Nephron progenitor cell (in vitro differentiated cells): ENCODE measurements at regions not wholly inside any gene's neighbourhood (a gene's known extent, or its start where the extent isn't known, plus 50 kb on each side); places are given as distances from the start of the nearest gene placed in this dataset.

Experiments used
- DNase-seq: peaks from one replicate; pipeline ENCODE4 v3.0.0; 2021
- H3K27ac Mint-ChIP-seq: 2 replicates; pipeline ENCODE4 v1.8.0; 2021; ENCODE audit warnings: mild to moderate bottlenecking, moderate library complexity, mixed read lengths
- H3K27me3 Mint-ChIP-seq: 2 replicates; pipeline ENCODE4 v1.8.0; 2021; ENCODE audit warnings: mild to moderate bottlenecking, low read depth, mixed read lengths; ENCODE audit not compliant: poor library complexity
- H3K36me3 Mint-ChIP-seq: 2 replicates; pipeline ENCODE4 v1.8.0; 2021; ENCODE audit warnings: low read depth, mixed read lengths
- H3K4me1 Mint-ChIP-seq: 2 replicates; pipeline ENCODE4 v1.8.0; 2021; ENCODE audit warnings: mixed read lengths
- H3K4me3 Mint-ChIP-seq: 2 replicates; pipeline ENCODE4 v1.8.0; 2021; ENCODE audit warnings: mild to moderate bottlenecking, moderate library complexity, mixed read lengths
- H3K9me3 Mint-ChIP-seq: 2 replicates; pipeline ENCODE4 v1.8.0; 2021; ENCODE audit warnings: mild to moderate bottlenecking, moderate library complexity, mixed read lengths
- TF ChIP-seq, protein P1 (sequence below): fragments of 200-600 bp; sonication (generic); IDR thresholded peaks from 2 replicates; pipeline ENCODE4 v1.5.0; 2021; ENCODE audit warnings: antibody characterized with exemption

DNA sequence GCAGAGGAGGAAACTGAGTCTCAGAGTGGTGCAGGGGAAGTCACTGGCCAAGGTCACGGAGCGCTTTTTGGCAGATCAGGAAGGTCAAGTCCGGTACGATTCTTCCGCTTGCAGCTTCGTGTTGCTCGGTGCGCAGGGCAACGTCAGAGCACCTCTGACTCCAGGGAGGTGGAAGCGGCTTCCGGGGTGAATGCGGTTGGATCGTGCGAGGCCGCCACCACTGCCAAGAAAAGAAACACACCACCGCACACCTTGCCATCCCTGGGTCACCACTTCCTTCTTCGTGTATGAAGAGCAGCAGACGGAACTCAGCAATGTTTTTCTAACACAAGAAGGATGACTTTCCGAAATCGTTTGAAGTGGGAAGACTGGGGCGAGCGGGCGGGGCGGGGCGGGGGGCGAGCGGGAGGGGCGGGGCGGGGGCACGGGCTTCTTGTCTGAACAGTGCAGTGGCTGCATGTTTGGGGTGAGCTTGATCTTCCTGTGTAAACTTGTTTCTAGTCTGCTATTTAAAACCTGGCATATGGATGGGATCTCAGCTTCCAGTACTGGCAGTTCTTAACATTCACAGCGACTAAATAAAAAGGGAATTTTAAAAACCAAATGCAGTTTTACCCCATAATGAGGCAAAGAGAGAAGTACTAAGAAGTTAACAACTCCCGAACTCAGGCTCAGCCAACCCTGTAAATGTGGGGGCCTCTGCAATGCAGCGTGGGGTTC is 300.0 kb downstream of the RRAGC start:
- Mint-ChIP-seq H3K4me3 (peak overlapping the region; percentile 76), H3K9me3 (no peaks in the 10 kb centered on the region), H3K27me3 (peaks cover 38% of the 10 kb centered on the region), H3K4me1 (peaks cover 93% of the 10 kb centered on the region), H3K36me3 (no peaks in the 10 kb centered on the region), H3K27ac (peak overlapping the region; percentile 77)
- DNase-seq: peak; percentile 43
- TF ChIP-seq, protein P1, sequence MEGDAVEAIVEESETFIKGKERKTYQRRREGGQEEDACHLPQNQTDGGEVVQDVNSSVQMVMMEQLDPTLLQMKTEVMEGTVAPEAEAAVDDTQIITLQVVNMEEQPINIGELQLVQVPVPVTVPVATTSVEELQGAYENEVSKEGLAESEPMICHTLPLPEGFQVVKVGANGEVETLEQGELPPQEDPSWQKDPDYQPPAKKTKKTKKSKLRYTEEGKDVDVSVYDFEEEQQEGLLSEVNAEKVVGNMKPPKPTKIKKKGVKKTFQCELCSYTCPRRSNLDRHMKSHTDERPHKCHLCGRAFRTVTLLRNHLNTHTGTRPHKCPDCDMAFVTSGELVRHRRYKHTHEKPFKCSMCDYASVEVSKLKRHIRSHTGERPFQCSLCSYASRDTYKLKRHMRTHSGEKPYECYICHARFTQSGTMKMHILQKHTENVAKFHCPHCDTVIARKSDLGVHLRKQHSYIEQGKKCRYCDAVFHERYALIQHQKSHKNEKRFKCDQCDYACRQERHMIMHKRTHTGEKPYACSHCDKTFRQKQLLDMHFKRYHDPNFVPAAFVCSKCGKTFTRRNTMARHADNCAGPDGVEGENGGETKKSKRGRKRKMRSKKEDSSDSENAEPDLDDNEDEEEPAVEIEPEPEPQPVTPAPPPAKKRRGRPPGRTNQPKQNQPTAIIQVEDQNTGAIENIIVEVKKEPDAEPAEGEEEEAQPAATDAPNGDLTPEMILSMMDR: no peak

DNA sequence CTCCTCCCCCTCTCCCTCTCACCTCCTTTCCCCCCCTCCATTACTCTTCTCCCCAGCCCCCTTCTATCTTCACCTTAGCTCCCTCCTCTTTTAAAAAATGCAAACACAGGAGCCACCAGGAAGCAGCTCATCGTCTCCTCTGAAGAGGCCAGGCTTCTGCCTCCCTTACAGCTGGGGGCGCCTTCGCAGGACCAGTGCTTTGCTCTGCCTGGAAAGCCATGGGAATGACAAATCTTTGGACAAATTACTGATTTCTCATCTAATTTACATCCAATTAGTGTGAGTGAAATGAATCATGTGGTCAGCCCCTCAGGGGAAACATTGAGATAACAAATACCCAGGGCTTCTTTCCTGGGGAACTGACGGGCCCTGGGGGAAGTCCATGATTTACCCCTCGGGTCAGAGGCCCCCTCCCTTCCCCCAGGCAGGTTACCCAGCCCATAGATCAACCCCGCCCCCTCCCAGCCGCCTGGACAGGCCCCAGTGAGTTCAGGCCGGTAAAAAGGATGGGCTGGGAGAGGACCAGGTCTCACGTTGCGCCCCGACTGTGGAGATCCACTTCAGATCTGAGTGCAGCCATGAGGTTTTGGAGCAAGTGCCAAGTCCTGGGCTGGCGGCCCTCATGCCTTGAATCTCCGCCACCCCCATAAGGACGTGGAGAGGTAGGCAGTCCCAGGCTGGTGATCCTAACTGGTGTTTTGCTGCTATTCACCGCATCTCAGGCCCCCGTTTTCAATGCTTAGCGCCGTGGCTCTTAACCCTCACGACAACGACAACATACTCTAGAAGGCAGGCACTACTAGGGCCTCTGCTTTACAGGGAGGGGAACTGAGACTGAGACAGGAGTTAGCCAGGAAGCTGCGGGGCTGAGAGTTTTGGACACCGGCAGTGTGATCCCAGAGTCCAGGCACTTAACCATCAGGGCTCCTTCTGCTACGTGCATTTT is 300.8 kb downstream of the RRAGC start:
- Mint-ChIP-seq H3K4me1 (peaks cover 87% of the 10 kb centered on the region), H3K27me3 (peaks cover 30% of the 10 kb centered on the region), H3K27ac (peak overlapping the region; percentile 92), H3K36me3 (no peaks in the 10 kb centered on the region), H3K4me3 (peak overlapping the region; percentile 76), H3K9me3 (no peaks in the 10 kb centered on the region)
- peak; percentile 84 for DNase-seq
- TF ChIP-seq, protein P1: no peak

DNA sequence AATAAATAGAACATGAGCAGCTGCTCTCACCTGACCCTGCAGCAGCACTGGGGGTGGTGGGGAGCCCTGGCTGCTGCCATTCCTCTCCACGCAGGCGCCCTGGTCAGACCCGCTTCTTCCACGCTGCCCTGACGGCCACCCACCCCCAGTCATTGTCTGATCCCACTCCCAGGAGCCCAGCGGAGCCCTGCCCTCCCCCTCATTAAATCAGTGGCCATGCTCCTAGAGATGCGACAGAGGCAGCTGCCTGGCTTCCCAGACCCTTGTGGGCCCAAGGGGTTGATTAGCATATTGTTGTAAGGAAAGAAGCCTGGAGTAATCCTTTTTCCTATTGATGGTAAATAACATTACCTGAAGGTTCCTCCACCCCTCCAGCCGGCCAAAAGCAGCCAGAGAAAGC is 301.5 kb downstream of the RRAGC start:
- TF ChIP-seq, protein P1: no peak
- Mint-ChIP-seq H3K4me1 (peaks cover 87% of the 10 kb centered on the region), H3K9me3 (no peaks in the 10 kb centered on the region), H3K4me3 (peak overlapping the region; percentile 35), H3K36me3 (no peaks in the 10 kb centered on the region), H3K27ac (peak overlapping the region; percentile 92), H3K27me3 (peaks cover 29% of the 10 kb centered on the region)
- DNase-seq: peak; percentile 39

DNA sequence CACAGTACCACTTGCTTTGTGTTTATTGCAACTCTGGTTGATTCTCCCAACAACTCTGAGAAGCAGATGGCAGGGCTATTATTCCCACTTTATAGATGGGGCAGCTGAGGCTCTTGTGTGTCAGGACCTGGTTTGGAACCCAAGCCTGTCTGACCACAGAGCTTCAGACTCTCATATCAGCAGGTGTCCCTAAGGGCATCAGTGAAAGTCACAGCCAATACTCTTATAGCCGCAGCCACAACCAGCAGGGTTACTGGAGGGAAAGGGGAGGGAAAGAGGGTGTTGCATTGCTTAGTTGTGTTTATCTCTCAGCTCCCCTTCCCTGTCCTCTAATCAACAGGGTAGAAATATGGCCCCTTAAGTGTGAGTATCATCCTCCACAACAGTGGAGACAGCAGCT is 304.0 kb downstream of the RRAGC start:
- H3K9me3 Mint-ChIP-seq: no peaks in the 10 kb centered on the region
- H3K4me1 Mint-ChIP-seq: peaks cover 71% of the 10 kb centered on the region
- H3K27ac Mint-ChIP-seq: no peak overlapping the region
- peaks cover 27% of the 10 kb centered on the region for H3K27me3 Mint-ChIP-seq
- DNase-seq: no peak
- H3K36me3 Mint-ChIP-seq: no peaks in the 10 kb centered on the region
- TF ChIP-seq, protein P1: no peak
- H3K4me3 Mint-ChIP-seq: no peak overlapping the region

DNA sequence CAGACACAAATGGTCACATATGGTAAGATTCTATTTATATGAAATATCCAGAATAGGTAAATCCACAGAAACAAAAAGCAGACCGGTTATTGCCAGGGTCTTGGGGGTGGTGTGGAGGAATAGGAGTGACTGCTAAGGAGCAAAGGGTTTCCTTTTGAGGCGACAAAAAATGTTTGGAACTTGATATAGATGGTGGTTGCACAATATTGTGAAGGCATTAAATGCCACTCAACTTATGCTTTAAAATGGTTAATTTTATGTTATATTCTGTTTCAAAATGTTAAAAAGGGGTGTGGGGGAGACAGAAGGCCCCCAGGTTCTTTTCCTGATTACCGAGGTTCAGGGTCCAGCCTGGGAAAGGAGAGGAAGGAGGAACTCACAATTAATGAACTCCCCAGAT is 304.4 kb downstream of the RRAGC start:
- no peak for DNase-seq
- no peaks in the 10 kb centered on the region for H3K9me3 Mint-ChIP-seq
- peaks cover 66% of the 10 kb centered on the region for H3K4me1 Mint-ChIP-seq
- TF ChIP-seq, protein P1: no peak
- no peak overlapping the region for H3K4me3 Mint-ChIP-seq
- H3K27me3 Mint-ChIP-seq: peaks cover 27% of the 10 kb centered on the region
- no peak overlapping the region for H3K27ac Mint-ChIP-seq
- H3K36me3 Mint-ChIP-seq: no peaks in the 10 kb centered on the region
